ENCODE measurements at regions not wholly inside any gene's neighbourhood (a gene's known extent, or its start where the extent isn't known, plus 50 kb on each side); places are given as distances from the start of the nearest gene placed in this dataset.

DNA sequence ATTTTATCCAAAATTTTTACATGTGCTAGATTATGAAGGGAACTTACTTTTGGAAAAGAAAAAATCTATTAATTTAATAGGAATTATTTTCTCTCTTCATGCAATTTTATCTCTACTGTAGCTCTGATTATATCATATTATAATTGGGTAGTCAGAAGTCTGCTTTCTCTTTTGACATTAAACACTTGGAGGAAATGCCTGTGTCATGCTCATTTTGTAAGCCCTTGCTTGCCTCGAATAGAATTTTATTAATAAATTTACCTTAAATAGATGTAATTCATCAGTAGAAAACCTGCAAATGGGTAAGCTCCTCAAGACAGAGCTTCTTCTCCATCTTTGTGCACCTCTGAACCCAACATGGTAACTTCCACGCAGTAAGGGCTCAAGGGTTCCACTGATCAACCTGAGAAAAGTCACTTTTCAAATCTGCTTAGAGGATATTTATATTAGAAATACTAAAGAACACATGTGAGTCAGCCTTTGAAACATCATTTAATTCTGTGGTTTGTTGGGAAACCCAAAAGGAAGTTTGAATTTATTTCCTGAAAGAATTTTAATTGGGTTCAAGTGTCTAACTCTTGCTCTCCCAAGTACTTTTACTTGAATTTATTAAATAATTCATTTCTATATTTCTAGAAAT lies 266.0 kb downstream of the ALDH8A1 start:
- no peaks in the 10 kb centered on the region for H3K27me3 ChIP-seq (ENCODE audit: control insufficient read depth in 5 of 5, insufficient read depth in 4 of 5, low read length in 5 of 5)
- H3K9me3 ChIP-seq (ENCODE audit: control insufficient read depth in 5 of 5, low read length in 5 of 5), result no peaks in the 10 kb centered on the region
- H3K4me1 ChIP-seq (ENCODE audit: control insufficient read depth in 5 of 5, insufficient read depth in 5 of 5, low read length in 5 of 5), result peaks cover 0 to 1% (median 0%) of the 10 kb centered on the region in 5 donors
- H3K4me3 ChIP-seq (ENCODE audit: low read depth in 1 of 5, low read length in 5 of 5), result no peak overlapping the region
- H3K27ac ChIP-seq (ENCODE audit: low read depth, low read length), result no peak overlapping the region
- no peaks in the 10 kb centered on the region for H3K36me3 ChIP-seq (ENCODE audit: control insufficient read depth in 5 of 5, insufficient read depth in 5 of 5, low read length in 5 of 5)
- no peak overlapping the region for H3K9ac ChIP-seq (ENCODE audit: low read length in 5 of 5)

DNA sequence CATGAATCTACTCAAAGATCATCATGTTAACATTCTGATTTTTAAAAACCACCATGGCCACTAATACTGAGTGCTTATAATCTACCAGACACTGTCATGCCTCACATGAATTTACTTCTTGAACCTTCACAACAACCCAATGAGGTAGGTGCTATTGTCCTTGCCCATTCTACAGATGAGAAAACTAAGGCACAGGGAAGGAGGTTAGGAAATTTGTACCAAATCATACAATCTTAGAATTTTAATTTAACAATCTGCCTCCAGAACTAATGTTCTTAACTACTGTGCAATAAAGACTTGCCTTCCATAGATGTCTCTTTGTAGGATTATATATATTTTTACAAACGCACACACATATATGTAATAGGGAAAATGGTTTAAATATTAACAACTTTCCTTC lies 269.5 kb downstream of the ALDH8A1 start:
- Histone ChIP-seq H3K9ac (ENCODE audit: low read length in 5 of 5) (no peak overlapping the region), H3K4me1 (ENCODE audit: control insufficient read depth in 5 of 5, insufficient read depth in 5 of 5, low read length in 5 of 5) (peaks cover 0 to 26% (median 20%) of the 10 kb centered on the region in 5 donors), H3K27me3 (ENCODE audit: control insufficient read depth in 5 of 5, insufficient read depth in 4 of 5, low read length in 5 of 5) (no peaks in the 10 kb centered on the region), H3K36me3 (ENCODE audit: control insufficient read depth in 5 of 5, insufficient read depth in 5 of 5, low read length in 5 of 5) (no peaks in the 10 kb centered on the region), H3K27ac (ENCODE audit: low read depth, low read length) (no peak overlapping the region), H3K9me3 (ENCODE audit: control insufficient read depth in 5 of 5, low read length in 5 of 5) (no peaks in the 10 kb centered on the region), H3K4me3 (ENCODE audit: low read depth in 1 of 5, low read length in 5 of 5) (no peak overlapping the region)

DNA sequence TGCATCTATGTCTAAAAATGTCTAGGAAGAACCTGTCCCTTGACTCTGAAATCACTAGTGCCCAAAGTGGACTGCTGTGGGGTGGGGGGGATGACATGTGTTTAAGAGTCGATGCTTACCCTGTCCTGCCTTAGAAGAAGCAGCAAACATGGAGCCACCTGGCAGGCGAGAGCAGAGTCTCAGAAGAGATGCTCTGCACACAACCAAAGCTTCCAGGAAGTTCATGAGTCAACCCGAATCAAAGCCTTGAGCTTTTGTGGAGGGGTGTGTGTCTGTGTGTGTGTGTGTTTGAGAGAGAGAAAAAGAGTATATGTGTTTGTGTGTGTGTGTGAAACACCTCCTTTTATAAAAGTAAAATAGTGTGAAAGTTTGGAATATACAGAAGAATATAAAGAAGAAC lies 269.9 kb downstream of the ALDH8A1 start:
- Histone ChIP-seq H3K9me3 (ENCODE audit: control insufficient read depth in 5 of 5, low read length in 5 of 5) (no peaks in the 10 kb centered on the region), H3K27me3 (ENCODE audit: control insufficient read depth in 5 of 5, insufficient read depth in 4 of 5, low read length in 5 of 5) (no peaks in the 10 kb centered on the region), H3K4me1 (ENCODE audit: control insufficient read depth in 5 of 5, insufficient read depth in 5 of 5, low read length in 5 of 5) (peaks cover 0 to 30% (median 20%) of the 10 kb centered on the region in 5 donors), H3K4me3 (ENCODE audit: low read depth in 1 of 5, low read length in 5 of 5) (no peak overlapping the region), H3K27ac (ENCODE audit: low read depth, low read length) (no peak overlapping the region), H3K9ac (ENCODE audit: low read length in 5 of 5) (no peak overlapping the region), H3K36me3 (ENCODE audit: control insufficient read depth in 5 of 5, insufficient read depth in 5 of 5, low read length in 5 of 5) (no peaks in the 10 kb centered on the region)

DNA sequence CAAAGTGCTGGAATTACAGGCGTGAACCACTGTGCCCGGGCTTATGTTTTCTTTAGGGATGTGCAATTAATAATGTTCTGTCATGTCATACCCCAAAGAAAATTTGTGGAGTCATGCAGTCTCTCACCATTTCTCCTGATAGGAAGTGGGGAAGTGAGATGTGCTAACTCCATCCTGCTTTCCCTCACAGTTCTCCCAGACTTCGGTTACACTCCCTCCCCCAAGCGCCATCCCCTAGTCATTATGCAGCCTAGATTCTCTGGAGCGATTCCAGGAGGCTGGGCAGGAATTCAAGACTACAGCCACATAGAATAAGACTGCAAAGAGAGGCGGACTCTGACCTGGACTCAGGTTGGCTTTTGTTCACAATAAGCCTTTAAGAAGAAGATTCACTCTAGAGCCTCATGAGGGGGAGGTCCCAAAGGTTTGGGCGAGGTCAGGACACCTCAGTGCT lies 271.4 kb downstream of the ALDH8A1 start:
- Histone ChIP-seq H3K27me3 (ENCODE audit: control insufficient read depth in 5 of 5, insufficient read depth in 4 of 5, low read length in 5 of 5) (no peaks in the 10 kb centered on the region), H3K4me1 (ENCODE audit: control insufficient read depth in 5 of 5, insufficient read depth in 5 of 5, low read length in 5 of 5) (peaks cover 0 to 30% (median 20%) of the 10 kb centered on the region in 5 donors), H3K9ac (ENCODE audit: low read length in 5 of 5) (no peak overlapping the region), H3K36me3 (ENCODE audit: control insufficient read depth in 5 of 5, insufficient read depth in 5 of 5, low read length in 5 of 5) (no peaks in the 10 kb centered on the region), H3K9me3 (ENCODE audit: control insufficient read depth in 5 of 5, low read length in 5 of 5) (no peaks in the 10 kb centered on the region), H3K4me3 (ENCODE audit: low read depth in 1 of 5, low read length in 5 of 5) (no peak overlapping the region), H3K27ac (ENCODE audit: low read depth, low read length) (no peak overlapping the region)

DNA sequence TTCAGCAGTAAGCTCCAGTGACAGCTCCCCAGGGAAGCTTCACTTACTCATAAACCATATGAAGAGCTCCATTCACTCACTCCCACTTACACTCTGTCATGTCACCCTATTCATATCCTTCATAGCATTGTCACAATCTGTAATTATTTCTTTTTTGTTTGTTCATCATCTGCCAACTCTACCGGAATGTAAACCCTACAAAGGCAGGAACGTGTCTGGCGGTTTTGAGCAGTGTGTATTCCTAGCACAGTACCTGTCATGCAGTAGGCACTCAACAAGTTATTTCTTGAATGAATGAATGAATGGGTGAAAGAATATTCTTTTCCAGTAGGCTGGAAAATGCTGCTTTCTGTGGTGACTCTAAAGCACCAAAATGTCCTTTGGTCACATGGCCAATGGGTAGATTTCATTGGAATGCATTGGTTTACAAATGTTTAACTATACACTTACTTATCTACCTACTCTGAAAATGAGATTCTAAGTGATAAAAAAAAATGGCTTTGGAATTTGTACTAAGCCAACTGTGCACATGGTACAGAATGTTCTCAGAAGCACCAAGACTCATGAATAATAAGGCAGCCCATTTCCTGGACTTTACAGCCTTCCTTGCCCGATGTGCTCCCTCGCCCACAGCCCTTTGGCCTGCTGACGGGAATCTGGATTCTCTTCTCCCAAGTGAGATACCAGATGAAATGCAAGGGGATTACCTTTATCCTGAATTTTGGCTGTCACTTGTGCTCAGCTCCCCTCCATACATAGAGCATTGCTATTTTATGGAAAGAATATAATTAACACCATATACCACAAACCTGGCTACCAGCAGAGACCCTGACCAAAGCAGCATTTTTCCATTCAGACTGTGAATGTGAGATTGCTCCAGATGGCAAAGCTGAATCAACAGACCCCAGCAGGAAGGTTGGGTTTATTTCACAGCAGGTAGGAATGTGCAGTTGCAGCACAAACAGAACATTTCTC lies 273.3 kb downstream of the ALDH8A1 start:
- no peaks in the 10 kb centered on the region for H3K36me3 ChIP-seq (ENCODE audit: control insufficient read depth in 5 of 5, insufficient read depth in 5 of 5, low read length in 5 of 5)
- peak overlapping the region; percentile 15 for H3K27ac ChIP-seq (ENCODE audit: low read depth, low read length)
- no peak overlapping the region for H3K4me3 ChIP-seq (ENCODE audit: low read depth in 1 of 5, low read length in 5 of 5)
- no peak overlapping the region for H3K9ac ChIP-seq (ENCODE audit: low read length in 5 of 5)
- H3K27me3 ChIP-seq (ENCODE audit: control insufficient read depth in 5 of 5, insufficient read depth in 4 of 5, low read length in 5 of 5), result no peaks in the 10 kb centered on the region
- H3K4me1 ChIP-seq (ENCODE audit: control insufficient read depth in 5 of 5, insufficient read depth in 5 of 5, low read length in 5 of 5), result peaks cover 0 to 30% (median 20%) of the 10 kb centered on the region in 5 donors
- no peaks in the 10 kb centered on the region for H3K9me3 ChIP-seq (ENCODE audit: control insufficient read depth in 5 of 5, low read length in 5 of 5)

DNA sequence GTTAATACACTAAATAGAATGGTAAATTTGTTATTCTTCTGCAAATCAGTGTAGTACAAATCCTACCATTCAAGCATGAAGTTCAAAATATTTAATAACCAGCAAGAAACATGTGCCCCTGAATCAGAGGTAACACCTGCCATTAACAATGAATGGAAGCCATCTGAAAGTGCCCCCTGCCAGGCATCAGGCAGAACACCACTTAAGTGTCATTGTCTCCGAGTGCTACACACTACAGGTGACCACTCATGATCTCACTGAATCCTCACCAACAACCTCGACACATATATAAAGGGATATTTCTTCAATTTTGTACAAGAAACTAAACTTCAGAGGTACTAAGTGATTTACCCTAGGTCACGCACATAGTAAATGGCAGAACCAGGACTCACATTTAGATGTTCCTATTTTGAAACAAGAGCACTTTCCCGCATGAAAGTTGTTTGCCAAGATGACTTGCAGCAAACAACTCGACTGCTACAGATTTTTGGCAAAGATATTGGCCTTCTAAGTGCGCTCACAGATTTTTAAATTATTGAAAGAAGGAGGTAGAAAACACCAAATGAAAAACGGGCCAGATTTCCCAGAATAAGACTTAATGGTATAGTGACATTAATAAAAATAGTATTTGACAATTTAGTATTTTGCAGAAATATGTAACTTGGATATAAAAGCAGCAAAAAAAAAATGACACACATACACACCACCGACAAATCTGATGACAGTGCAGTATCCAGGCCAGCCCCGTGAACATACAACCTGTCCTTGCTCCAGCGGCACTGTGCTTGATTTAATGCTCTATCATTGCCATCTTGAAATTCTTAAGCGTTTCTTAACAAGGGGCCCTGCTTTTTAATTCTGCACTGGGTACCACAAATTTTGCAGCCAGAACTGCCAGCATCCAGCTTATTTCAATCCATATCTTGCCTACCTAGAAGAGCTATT lies 274.5 kb downstream of the ALDH8A1 start:
- peaks cover 0 to 30% (median 20%) of the 10 kb centered on the region in 5 donors for H3K4me1 ChIP-seq (ENCODE audit: control insufficient read depth in 5 of 5, insufficient read depth in 5 of 5, low read length in 5 of 5)
- no peak overlapping the region for H3K9ac ChIP-seq (ENCODE audit: low read length in 5 of 5)
- H3K27ac ChIP-seq (ENCODE audit: low read depth, low read length), result no peak overlapping the region
- H3K36me3 ChIP-seq (ENCODE audit: control insufficient read depth in 5 of 5, insufficient read depth in 5 of 5, low read length in 5 of 5), result no peaks in the 10 kb centered on the region
- H3K4me3 ChIP-seq (ENCODE audit: low read depth in 1 of 5, low read length in 5 of 5), result no peak overlapping the region
- no peaks in the 10 kb centered on the region for H3K9me3 ChIP-seq (ENCODE audit: control insufficient read depth in 5 of 5, low read length in 5 of 5)
- H3K27me3 ChIP-seq (ENCODE audit: control insufficient read depth in 5 of 5, insufficient read depth in 4 of 5, low read length in 5 of 5), result no peaks in the 10 kb centered on the region

DNA sequence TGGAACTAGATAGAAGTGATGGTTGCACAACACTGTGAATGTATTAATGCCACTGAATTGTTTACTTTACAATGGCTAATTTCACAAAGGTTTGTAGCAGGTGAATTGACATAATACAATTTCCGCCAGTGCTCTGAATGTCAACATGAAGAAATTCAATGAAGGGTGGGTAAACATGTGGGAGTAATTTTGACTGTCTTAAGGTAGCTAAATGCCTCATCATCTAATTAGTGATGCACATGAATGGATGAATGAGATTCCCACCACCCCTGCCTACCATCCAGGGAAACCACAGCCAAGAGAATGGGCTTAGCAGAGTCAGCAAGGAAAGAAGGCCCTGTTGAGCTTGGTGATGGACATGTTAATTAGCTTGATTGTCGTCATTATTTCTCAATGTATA lies 275.3 kb downstream of the ALDH8A1 start:
- Histone ChIP-seq H3K27me3 (ENCODE audit: control insufficient read depth in 5 of 5, insufficient read depth in 4 of 5, low read length in 5 of 5) (no peaks in the 10 kb centered on the region), H3K4me3 (ENCODE audit: low read depth in 1 of 5, low read length in 5 of 5) (no peak overlapping the region), H3K4me1 (ENCODE audit: control insufficient read depth in 5 of 5, insufficient read depth in 5 of 5, low read length in 5 of 5) (peaks cover 0 to 30% (median 20%) of the 10 kb centered on the region in 5 donors), H3K36me3 (ENCODE audit: control insufficient read depth in 5 of 5, insufficient read depth in 5 of 5, low read length in 5 of 5) (no peaks in the 10 kb centered on the region), H3K27ac (ENCODE audit: low read depth, low read length) (no peak overlapping the region), H3K9ac (ENCODE audit: low read length in 5 of 5) (no peak overlapping the region), H3K9me3 (ENCODE audit: control insufficient read depth in 5 of 5, low read length in 5 of 5) (no peaks in the 10 kb centered on the region)

DNA sequence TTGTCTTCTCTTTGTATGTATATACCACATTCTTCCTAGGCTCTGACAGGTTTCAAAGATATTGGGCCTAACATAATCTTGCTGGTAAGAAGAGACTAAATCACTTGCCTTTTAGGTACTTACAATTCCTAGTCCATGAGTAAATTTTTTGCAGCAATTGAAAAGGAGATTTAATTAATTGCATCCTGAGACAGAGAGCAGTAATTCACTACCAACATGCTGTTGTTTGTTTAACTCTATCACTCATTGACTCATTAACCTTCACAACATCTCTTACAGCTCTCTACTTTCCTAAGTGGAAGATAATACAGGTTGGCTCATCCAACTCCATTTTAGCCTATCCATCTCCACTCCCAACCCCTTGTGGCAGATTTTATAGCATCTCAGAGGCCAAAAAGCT lies 280.4 kb downstream of the ALDH8A1 start:
- Histone ChIP-seq H3K27me3 (ENCODE audit: control insufficient read depth in 5 of 5, insufficient read depth in 4 of 5, low read length in 5 of 5) (no peaks in the 10 kb centered on the region), H3K27ac (ENCODE audit: low read depth, low read length) (no peak overlapping the region), H3K4me1 (ENCODE audit: control insufficient read depth in 5 of 5, insufficient read depth in 5 of 5, low read length in 5 of 5) (no peaks in the 10 kb centered on the region), H3K36me3 (ENCODE audit: control insufficient read depth in 5 of 5, insufficient read depth in 5 of 5, low read length in 5 of 5) (no peaks in the 10 kb centered on the region), H3K9me3 (ENCODE audit: control insufficient read depth in 5 of 5, low read length in 5 of 5) (no peaks in the 10 kb centered on the region), H3K9ac (ENCODE audit: low read length in 5 of 5) (no peak overlapping the region), H3K4me3 (ENCODE audit: low read depth in 1 of 5, low read length in 5 of 5) (no peak overlapping the region)

DNA sequence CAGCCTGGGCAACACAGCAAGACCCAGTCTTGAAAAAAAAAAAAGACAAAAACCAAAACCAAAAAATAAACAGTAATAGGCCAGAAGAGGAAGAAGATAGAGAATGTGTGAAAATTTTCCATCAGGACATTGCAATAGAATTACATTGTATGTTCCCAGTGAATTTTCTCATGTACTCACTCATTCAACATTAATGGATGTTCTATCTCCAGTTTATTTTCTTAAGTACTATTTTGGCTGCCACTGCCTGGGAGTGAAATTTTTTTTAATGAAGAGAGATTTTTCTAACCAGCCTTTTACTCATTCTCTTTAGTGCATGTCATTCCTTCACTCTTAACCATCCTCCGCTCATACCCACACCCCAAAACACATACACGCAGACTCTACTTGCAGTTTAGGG lies 282.8 kb downstream of the ALDH8A1 start:
- Histone ChIP-seq H3K4me3 (ENCODE audit: low read depth in 1 of 5, low read length in 5 of 5) (no peak overlapping the region), H3K27ac (ENCODE audit: low read depth, low read length) (no peak overlapping the region), H3K9me3 (ENCODE audit: control insufficient read depth in 5 of 5, low read length in 5 of 5) (no peaks in the 10 kb centered on the region), H3K36me3 (ENCODE audit: control insufficient read depth in 5 of 5, insufficient read depth in 5 of 5, low read length in 5 of 5) (no peaks in the 10 kb centered on the region), H3K27me3 (ENCODE audit: control insufficient read depth in 5 of 5, insufficient read depth in 4 of 5, low read length in 5 of 5) (no peaks in the 10 kb centered on the region), H3K4me1 (ENCODE audit: control insufficient read depth in 5 of 5, insufficient read depth in 5 of 5, low read length in 5 of 5) (no peaks in the 10 kb centered on the region), H3K9ac (ENCODE audit: low read length in 5 of 5) (no peak overlapping the region)

Measured in subcutaneous abdominal adipose tissue (tissue), 5 donors.